ENCODE measurements at regions not wholly inside any gene's neighbourhood (a gene's known extent, or its start where the extent isn't known, plus 50 kb on each side); places are given as distances from the start of the nearest gene placed in this dataset.

DNA sequence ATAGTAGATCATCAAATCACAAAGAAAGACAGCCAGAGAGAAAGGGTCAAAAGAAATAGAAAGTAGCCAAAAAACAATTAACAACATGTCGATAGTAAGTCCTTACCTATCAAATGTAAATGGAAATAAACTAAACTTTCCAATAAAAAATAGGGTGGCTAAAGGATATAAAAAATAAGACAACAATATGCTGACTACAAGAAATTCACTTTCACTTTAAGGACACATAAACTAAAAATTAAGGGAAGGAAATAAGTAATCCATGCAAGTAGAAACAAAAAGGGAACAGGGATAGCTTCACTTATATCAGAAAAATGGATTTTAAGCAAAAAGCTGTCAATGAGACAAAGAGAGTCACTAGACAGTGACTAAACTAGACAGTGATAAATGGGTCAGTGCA, 903.9 kb upstream of the ZEB2 start:
- FAIRE-seq, result no peak
- no peak for TF ChIP-seq EZH2 (IDR thresholded peaks at IDR 0.05; ENCODE audit: insufficient read depth, low read length)
- TF ChIP-seq, protein P1, sequence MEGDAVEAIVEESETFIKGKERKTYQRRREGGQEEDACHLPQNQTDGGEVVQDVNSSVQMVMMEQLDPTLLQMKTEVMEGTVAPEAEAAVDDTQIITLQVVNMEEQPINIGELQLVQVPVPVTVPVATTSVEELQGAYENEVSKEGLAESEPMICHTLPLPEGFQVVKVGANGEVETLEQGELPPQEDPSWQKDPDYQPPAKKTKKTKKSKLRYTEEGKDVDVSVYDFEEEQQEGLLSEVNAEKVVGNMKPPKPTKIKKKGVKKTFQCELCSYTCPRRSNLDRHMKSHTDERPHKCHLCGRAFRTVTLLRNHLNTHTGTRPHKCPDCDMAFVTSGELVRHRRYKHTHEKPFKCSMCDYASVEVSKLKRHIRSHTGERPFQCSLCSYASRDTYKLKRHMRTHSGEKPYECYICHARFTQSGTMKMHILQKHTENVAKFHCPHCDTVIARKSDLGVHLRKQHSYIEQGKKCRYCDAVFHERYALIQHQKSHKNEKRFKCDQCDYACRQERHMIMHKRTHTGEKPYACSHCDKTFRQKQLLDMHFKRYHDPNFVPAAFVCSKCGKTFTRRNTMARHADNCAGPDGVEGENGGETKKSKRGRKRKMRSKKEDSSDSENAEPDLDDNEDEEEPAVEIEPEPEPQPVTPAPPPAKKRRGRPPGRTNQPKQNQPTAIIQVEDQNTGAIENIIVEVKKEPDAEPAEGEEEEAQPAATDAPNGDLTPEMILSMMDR (IDR thresholded peaks at IDR 0.05; ENCODE audit: insufficient read depth, low read depth, low read length), result no peak
- no peaks in the 10 kb centered on the region for H3K4me1 ChIP-seq (ENCODE audit: insufficient read depth, low read length)
- peaks cover 25% of the 10 kb centered on the region for H3K9me3 Mint-ChIP-seq (ENCODE audit: unreplicated experiment)
- H3K27ac ChIP-seq (ENCODE audit: low read depth, low read length), result no peak overlapping the region
- H3K27me3 ChIP-seq (ENCODE audit: insufficient read depth, low read length), result no peaks in the 10 kb centered on the region
- H3K36me3 Mint-ChIP-seq (ENCODE audit: low read depth, unreplicated experiment), result no peaks in the 10 kb centered on the region
- no peaks in the 10 kb centered on the region for H3K79me2 ChIP-seq (ENCODE audit: insufficient read depth, low read length)
- no peaks in the 10 kb centered on the region for H3K27me3 Mint-ChIP-seq (ENCODE audit: low read depth, unreplicated experiment)
- H2AFZ ChIP-seq (ENCODE audit: low read depth, low read length), result no peak overlapping the region
- H3K4me3 ChIP-seq (ENCODE audit: insufficient read depth, low read depth, low read length), result no peak overlapping the region
- no peak overlapping the region for H3K4me3 Mint-ChIP-seq (ENCODE audit: unreplicated experiment)
- H3K4me1 Mint-ChIP-seq (ENCODE audit: low read depth, unreplicated experiment), result peaks cover 3% of the 10 kb centered on the region
- no peak for DNase-seq (ENCODE audit: low read depth)
- no peak overlapping the region for H3K9ac ChIP-seq (ENCODE audit: low read length)
- H4K20me1 ChIP-seq (ENCODE audit: insufficient read depth, low read length), result no peaks in the 10 kb centered on the region
- H3K27ac Mint-ChIP-seq (ENCODE audit: unreplicated experiment), result no peak overlapping the region
- no peaks in the 10 kb centered on the region for H3K36me3 ChIP-seq (ENCODE audit: insufficient read depth, low read length)
- no peaks in the 10 kb centered on the region for H3K9me3 ChIP-seq (ENCODE audit: insufficient read depth, low read depth, low read length)
- H3K4me2 ChIP-seq (ENCODE audit: low read length), result no peak overlapping the region

- Histone ChIP-seq H3K27ac (ENCODE audit: low read depth, low read length) (no peak overlapping the region), H3K79me2 (ENCODE audit: insufficient read depth, low read length) (no peaks in the 10 kb centered on the region), H3K4me3 (ENCODE audit: insufficient read depth, low read depth, low read length) (no peak overlapping the region), H4K20me1 (ENCODE audit: insufficient read depth, low read length) (no peaks in the 10 kb centered on the region), H3K9ac (ENCODE audit: low read length) (no peak overlapping the region), H3K4me2 (ENCODE audit: low read length) (no peak overlapping the region), H3K9me3 (ENCODE audit: insufficient read depth, low read depth, low read length) (no peaks in the 10 kb centered on the region), H3K27me3 (ENCODE audit: insufficient read depth, low read length) (no peaks in the 10 kb centered on the region), H3K4me1 (ENCODE audit: insufficient read depth, low read length) (no peaks in the 10 kb centered on the region), H2AFZ (ENCODE audit: low read depth, low read length) (no peak overlapping the region), H3K36me3 (ENCODE audit: insufficient read depth, low read length) (no peaks in the 10 kb centered on the region)
- no peak overlapping the region for H3K4me3 Mint-ChIP-seq (ENCODE audit: unreplicated experiment)
- no peaks in the 10 kb centered on the region for H3K27me3 Mint-ChIP-seq (ENCODE audit: low read depth, unreplicated experiment)
- TF ChIP-seq, protein P1 (IDR thresholded peaks at IDR 0.05; ENCODE audit: insufficient read depth, low read depth, low read length), result no peak
- no peak for TF ChIP-seq EZH2 (IDR thresholded peaks at IDR 0.05; ENCODE audit: insufficient read depth, low read length)
- peaks cover 3% of the 10 kb centered on the region for H3K4me1 Mint-ChIP-seq (ENCODE audit: low read depth, unreplicated experiment)
- FAIRE-seq (no peak), DNase-seq (ENCODE audit: low read depth) (no peak)
- no peaks in the 10 kb centered on the region for H3K36me3 Mint-ChIP-seq (ENCODE audit: low read depth, unreplicated experiment)
- no peak overlapping the region for H3K27ac Mint-ChIP-seq (ENCODE audit: unreplicated experiment)
- H3K9me3 Mint-ChIP-seq (ENCODE audit: unreplicated experiment), result peaks cover 25% of the 10 kb centered on the region
Measured at GRCh38 chr2:145422576-145422975, 902.7 kb upstream of the ZEB2 start.

DNA sequence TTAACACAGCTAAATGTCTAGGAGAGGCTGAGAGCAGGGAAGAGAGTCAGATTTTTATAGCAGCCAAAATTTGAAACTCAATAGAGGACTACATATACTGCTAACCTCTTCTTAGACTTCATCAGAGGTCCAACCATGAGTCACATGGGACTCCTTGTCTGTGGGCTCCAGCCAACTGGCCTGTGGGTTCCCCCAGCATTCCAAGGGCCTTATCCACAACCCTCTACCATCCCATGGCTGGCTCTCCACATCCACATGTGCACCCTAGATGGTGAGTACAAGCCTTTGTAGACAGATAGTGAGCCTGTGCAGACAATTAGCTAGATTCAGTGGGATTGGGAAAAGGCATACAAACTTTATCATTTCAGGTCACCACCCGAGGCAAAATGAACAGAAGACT, 901.9 kb upstream of the ZEB2 start:
- no peak for TF ChIP-seq EZH2 (IDR thresholded peaks at IDR 0.05; ENCODE audit: insufficient read depth, low read length)
- TF ChIP-seq, protein P1 (IDR thresholded peaks at IDR 0.05; ENCODE audit: insufficient read depth, low read depth, low read length), result no peak
- no peak overlapping the region for H3K27ac ChIP-seq (ENCODE audit: low read depth, low read length)
- no peak overlapping the region for H3K9ac ChIP-seq (ENCODE audit: low read length)
- no peaks in the 10 kb centered on the region for H3K27me3 ChIP-seq (ENCODE audit: insufficient read depth, low read length)
- H3K4me1 ChIP-seq (ENCODE audit: insufficient read depth, low read length), result no peaks in the 10 kb centered on the region
- H4K20me1 ChIP-seq (ENCODE audit: insufficient read depth, low read length), result no peaks in the 10 kb centered on the region
- peaks cover 3% of the 10 kb centered on the region for H3K4me1 Mint-ChIP-seq (ENCODE audit: low read depth, unreplicated experiment)
- H3K27me3 Mint-ChIP-seq (ENCODE audit: low read depth, unreplicated experiment), result no peaks in the 10 kb centered on the region
- H3K4me3 ChIP-seq (ENCODE audit: insufficient read depth, low read depth, low read length), result no peak overlapping the region
- no peak overlapping the region for H2AFZ ChIP-seq (ENCODE audit: low read depth, low read length)
- no peak overlapping the region for H3K4me3 Mint-ChIP-seq (ENCODE audit: unreplicated experiment)
- H3K4me2 ChIP-seq (ENCODE audit: low read length), result no peak overlapping the region
- no peaks in the 10 kb centered on the region for H3K36me3 ChIP-seq (ENCODE audit: insufficient read depth, low read length)
- no peak overlapping the region for H3K27ac Mint-ChIP-seq (ENCODE audit: unreplicated experiment)
- DNase-seq (ENCODE audit: low read depth) (peak; percentile 73), FAIRE-seq (no peak)
- peaks cover 25% of the 10 kb centered on the region for H3K9me3 Mint-ChIP-seq (ENCODE audit: unreplicated experiment)
- no peaks in the 10 kb centered on the region for H3K79me2 ChIP-seq (ENCODE audit: insufficient read depth, low read length)
- H3K36me3 Mint-ChIP-seq (ENCODE audit: low read depth, unreplicated experiment), result no peaks in the 10 kb centered on the region
- H3K9me3 ChIP-seq (ENCODE audit: insufficient read depth, low read depth, low read length), result no peaks in the 10 kb centered on the region

Measured in astrocyte (in vitro differentiated cells and primary cell).